GM18517 (cell line): ENCODE measurements at regions not wholly inside any gene's neighbourhood (a gene's known extent, or its start where the extent isn't known, plus 50 kb on each side); places are given as distances from the start of the nearest gene placed in this dataset.

Source experiments
- ATAC-seq: cut with Tn5 transposase; IDR thresholded peaks from one replicate; pipeline ENCODE4 v1.9.1; 2021; ENCODE audit warnings: mild to moderate bottlenecking, moderate library complexity; ENCODE audit not compliant: unreplicated experiment

DNA sequence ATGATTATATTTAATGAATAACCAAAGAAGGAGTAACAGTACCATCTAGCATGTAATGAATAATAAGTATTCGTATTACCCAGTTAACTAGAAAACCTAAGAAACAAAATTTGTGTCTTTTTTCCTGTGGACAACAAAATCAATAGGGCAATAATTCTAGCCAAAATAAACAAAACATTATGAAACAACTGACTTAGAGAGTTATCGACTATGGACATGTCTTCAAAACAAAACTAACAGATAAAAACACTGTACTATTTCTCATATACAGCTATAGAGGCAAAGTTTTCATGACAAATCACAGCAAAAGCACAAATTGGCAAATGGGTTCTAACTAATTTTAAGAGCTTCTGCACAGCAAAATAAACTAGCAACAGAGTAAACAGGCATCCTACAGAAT, 224.1 kb downstream of the ALX1 start:
- no peak for ATAC-seq

- ATAC-seq, result no peak
These were observed 224.6 kb downstream of the ALX1 start for GRCh38 chr12:85504624-85505023.

GRCh38 chr12:85507456-85507855, 227.4 kb downstream of the ALX1 start:
- no peak for ATAC-seq

DNA sequence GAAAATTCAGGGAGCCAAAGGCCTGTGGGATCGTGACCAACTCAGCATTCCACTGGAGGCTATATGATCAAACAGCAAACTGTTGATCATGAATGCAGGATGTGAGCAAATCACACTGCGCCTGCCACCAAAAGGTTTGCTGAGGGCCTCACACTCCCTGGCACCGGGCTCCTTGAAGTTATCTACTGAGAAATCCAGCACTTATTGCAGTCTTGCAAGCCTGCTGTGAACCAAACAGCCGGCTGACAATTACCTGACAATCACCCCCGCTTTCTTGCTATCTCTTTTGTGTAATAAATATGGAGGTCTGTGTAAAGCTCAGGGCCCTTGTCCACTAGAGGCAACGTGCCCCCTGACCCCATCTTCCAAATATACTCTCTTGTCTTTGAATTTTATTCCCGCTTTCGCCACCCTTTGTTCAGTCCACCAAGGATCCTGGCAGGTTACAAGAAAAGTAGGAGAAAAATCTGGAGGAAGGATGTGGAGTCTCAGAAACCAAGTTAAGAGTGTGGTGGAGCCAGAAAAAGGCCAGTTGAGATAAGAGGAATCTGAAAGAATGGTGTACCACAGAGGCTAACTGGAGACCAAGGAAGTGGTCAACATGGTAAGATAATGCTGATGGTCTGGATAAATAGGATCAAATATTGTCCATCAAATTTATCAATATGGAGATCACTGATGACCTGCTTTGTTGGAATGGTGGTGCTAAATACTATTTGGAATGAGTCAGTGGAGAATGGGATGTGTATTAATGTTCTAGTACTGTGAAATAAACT, 229.2 kb downstream of the ALX1 start:
- peak; percentile 16 for ATAC-seq

DNA sequence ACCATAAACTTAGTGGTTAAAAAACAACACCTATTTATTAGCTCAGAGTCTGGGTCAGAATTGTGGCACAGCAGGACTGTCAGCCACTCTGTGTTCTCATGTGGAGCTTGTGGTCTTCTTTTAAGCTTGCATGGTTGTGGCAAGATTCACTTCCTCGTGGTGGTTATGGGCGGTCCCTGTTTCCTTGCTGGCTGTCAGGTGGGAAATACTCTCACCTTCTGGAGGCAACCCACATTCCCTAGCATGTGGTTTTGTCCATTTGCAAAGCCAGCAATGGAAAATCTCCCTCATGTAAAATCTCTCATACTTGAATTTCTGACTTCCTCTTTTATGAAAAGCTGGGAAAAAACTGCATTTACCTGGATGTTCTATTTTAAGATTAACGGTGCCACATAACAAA, 229.8 kb downstream of the ALX1 start:
- ATAC-seq, result peak; percentile 72

GRCh38 chr12:85516039-85516438, 236.0 kb downstream of the ALX1 start:
- no peak for ATAC-seq

DNA sequence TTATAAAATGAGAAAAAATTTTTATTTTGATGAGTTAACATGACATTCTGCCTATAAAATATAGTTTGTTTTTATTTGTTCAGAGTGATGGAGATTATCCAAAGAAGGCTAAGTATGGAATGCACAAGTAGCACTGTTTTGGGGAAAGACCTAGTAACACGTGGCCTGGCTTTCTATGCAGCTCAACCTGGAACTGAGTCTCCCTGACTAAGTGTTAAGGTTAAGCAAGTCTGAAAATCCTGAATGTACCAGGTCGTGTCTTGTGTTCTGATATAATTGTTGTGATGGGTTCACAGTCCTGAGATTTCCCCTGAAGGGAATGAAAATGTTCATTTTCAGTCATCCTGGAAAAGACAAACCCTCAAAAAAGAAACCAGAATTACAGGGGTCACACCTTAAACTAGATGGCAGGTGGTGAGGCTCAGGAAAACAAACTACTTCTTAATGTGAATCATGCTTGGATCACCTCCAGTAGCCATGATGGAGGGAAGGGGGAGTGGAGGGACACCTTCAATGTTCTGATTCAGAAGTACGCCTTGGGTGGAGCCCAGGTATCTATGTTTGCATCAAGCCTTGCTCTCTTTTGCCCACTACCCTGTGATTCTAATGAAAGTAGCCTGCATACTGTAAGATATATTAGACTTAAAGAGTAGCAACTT, 236.8 kb downstream of the ALX1 start:
- no peak for ATAC-seq

GRCh38 chr12:85519163-85519562, 239.1 kb downstream of the ALX1 start:
- ATAC-seq, result no peak

DNA sequence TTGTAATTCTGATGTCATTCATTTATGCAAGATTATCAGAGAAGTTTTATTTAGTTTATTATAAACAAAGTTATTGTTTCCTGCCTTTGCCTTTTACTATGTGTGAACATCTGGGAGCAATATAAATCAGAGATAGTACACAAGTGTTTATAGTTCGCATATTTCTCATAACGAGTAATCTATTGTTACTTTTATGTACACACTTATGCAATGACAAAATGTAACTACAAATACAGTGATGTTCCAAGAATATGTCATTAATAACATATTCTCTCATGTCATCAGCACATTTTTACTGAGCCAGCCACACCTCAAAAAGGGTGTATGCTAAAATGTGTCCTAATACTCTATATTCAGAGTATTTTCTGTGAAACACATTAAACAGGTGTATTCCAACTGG, 243.2 kb downstream of the ALX1 start:
- ATAC-seq, result no peak

DNA sequence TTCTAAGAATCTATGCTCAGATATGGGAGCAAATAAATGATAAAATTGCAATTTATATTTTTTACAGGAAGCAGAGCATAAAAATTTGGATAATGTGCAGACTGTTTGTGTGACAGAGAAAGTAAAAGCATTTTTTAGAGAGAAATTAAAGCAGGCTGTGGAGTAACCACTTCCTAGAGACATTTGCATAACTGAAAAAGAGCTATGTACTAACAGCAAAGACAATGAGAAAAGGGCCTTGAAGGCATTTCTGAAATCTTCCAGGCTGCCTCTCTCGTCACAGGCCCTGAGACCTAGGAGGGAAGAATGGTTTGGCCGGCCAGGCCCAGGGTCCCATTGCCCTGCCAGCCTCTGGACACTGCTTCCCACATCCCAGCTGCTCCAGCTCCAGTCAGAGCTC, 247.2 kb downstream of the ALX1 start:
- ATAC-seq, result peak; percentile 81

- ATAC-seq, result no peak
These were observed 249.9 kb downstream of the ALX1 start for GRCh38 chr12:85529896-85530295.

- no peak for ATAC-seq
These were observed 250.4 kb downstream of the ALX1 start for GRCh38 chr12:85530456-85530855.

DNA sequence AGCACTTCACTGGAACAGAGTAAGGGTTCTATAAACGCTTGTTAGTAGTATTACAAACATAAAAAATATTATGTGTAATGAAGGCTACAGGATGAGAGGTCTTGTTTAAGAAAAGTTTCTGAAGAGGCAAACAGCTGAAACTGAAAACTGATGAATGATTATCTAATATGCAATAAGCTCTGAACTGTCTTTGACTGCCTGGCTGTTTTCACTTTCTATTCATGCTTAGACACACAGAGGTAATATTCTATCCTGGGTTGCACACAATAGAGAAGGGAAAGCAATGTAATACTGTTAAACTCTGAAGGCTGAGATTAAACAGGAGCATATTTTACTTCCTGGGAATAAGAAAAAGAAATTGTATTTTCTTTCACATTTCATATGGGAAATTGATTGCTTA, 251.3 kb downstream of the ALX1 start:
- peak; percentile 94 for ATAC-seq

DNA sequence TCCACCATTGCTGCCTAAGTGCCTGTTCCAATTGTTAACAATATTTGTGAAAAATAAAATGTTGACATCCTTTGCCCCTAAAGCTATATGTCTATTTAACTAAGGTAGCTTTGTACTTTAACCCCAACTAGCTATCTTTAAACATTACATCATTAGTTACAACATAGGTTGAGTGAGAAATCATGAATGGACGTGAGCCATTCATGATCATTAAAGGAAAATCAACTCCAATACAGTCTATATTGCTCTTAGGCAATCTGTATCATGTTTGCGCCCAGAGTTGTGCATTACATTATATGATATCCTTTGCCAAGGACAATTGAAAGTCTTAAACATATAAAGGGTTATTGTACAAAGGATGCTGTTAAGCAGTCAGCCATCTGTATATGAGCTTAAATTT, 269.6 kb downstream of the ALX1 start:
- no peak for ATAC-seq

DNA sequence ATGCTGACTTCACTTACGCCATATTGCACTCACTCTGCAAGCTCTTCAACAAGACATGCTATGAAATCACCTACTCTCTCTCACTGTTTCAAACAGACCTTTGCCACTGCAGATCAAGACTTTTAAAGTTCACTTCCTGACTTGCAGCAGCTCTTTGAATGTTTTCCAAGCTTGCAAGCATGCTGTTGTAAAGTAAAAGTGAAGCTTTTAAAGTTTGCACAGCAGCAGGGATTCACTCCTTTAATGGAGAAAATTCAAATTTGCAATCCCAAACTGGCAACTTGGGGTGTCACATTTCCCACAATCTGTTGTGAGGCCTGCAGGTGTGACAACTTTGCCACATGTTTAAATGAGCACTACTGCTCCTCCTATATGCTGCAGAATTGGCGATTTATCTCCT, 270.9 kb downstream of the ALX1 start:
- no peak for ATAC-seq

DNA sequence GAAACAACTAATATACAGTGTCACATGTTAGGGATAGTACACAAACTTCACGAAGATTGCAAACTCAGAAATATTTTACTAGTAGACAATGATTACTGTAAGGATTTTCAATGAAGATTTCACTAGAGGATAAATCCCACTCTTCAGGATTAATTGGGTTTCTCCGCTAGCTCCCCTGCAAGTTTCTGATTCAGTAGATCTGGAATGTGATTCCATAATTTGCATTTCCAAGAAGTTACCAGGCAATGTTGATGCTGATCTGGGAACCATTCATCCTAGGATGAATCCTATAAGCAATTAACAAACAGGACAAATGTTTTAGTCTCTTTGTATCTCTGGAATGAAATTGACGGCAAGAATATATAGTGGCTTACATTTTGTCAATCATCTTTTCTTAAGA, 272.4 kb downstream of the ALX1 start:
- no peak for ATAC-seq

GRCh38 chr12:85557850-85558249, 277.8 kb downstream of the ALX1 start:
- no peak for ATAC-seq

- no peak for ATAC-seq
These were observed 277.5 kb downstream of the RASSF9 start for GRCh38 chr12:85558684-85559083.

DNA sequence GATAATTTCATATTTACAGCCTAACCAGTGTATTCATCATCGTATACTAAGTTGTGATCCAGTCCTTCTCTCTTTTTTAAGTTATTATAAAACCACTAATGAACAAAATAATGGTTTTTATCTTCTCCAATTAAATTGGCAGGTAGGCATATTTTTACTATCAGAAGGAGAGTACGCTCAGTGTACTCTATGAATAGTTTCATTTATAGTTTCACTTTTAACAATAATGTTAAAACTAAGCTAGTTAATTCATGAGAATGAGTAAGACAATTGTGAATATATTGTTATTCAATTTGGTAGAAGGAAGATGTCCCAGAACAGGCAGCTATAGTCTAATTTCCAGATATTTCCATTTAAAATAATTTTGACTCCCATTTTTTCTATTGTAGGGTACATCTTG, 277.1 kb downstream of the RASSF9 start:
- no peak for ATAC-seq

GRCh38 chr12:85559536-85559935, 276.7 kb downstream of the RASSF9 start:
- no peak for ATAC-seq

DNA sequence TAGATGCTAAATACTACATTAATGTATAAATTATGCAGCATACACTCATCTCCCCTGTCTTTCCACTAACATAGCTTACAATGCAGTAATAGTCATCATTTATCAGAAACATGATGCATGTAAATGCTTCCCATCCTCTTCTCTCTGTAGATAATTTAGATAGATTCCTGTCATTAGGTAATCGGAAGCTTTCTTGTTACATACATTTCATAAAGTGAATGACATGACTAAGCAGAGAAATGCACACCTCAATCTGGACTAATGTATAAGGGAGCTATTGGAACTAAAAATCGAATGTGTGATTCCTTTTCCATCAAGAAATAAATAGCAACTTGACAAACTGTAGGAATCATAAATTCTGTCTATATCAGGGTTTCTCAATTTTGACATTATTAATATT, 273.4 kb downstream of the RASSF9 start:
- ATAC-seq, result no peak

DNA sequence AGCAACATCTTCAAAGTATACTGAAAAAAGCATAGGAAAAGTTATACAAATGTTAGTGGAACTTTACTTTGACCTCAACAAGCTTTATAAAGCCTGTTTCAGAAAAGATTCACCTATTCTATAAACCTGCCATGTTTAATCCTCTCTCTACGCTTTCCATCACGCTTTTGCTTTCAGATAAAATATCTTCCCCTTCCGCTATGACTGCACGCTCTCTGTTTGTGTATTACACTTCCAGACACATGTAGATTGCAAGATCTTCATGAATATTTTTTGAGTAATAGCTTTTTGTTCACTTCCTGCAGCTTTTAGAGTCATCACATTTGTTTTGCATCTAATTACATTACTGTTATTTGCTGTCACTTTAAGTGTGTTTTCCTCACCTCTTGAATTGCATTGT, 271.4 kb downstream of the RASSF9 start:
- no peak for ATAC-seq
